K562 (cell line): ENCODE measurements at regions not wholly inside any gene's neighbourhood (a gene's known extent, or its start where the extent isn't known, plus 50 kb on each side); places are given as distances from the start of the nearest gene placed in this dataset.

Source experiments
- ATAC-seq: fragments of 200-7000 bp; cut with Tn5 transposase; 3 replicates; pipeline ENCODE4 v1.9.1; 2020; ENCODE audit warnings: moderate library complexity
- BruUV-seq: library from RNA; stranded (reverse); fragments of 400-500 nt; replicated peaks from 2 replicates; lab custom pipeline; 2021; lab: Mats Ljungman, UMichigan
- CTCF ChIA-PET: fragments of 300-600 bp; formaldehyde crosslinking; extraction: SDS; loops from one replicate; lab custom pipeline; 2021; ENCODE audit warnings: low intra/inter-chr PET ratio; lab: Yijun Ruan, JAX
- POLR2A ChIA-PET: fragments of 300-600, 350-650 bp; sonication (Branson Sonifier 250); formaldehyde crosslinking; extraction: SDS; loops from one replicate; lab custom pipeline; 2021; ENCODE audit warnings: antibody characterized with exemption, inconsistent platforms; lab: Yijun Ruan, JAX
- DNase-seq, 4 experiments: peaks; one replicate each; pipeline versions ENCODE4 v3.0.0 to v3.0.0-alpha.2; 2011 to 2018; ENCODE audit warnings: low spot score in 3 of 4, mixed read lengths in 3 of 4; ENCODE audit errors: extremely low read depth in 1 of 4
- FAIRE-seq: peaks from 2 replicates; lab custom pipeline; 2011; peaks lifted over from hg19 to GRCh38; lab: Jason Lieb, UNC
- H2AFZ ChIP-seq: 2 replicates; pipeline ENCODE4 v1.6.0; 2011; ENCODE audit warnings: low read depth, low read length, control low read depth, inconsistent platforms
- H3K27ac ChIP-seq: fragments of 200-600 bp; 3 replicates; pipeline ENCODE4 v1.8.0; 2011; ENCODE audit warnings: low read depth, mild to moderate bottlenecking, control low read depth, inconsistent platforms, low read length, moderate library complexity, mixed read lengths; ENCODE audit errors: extremely low read depth
- H3K27me3 ChIP-seq, 2 experiments: fragments of 300-600 bp in 1 of 2; 2 replicates in 1 of 2; 3 replicates in 1 of 2; pipeline versions ENCODE4 v1.6.0 to v1.8.0; 2011; ENCODE audit warnings: inconsistent platforms in 2 of 2, low read length in 2 of 2, mild to moderate bottlenecking in 1 of 2, mixed read lengths in 1 of 2, moderate library complexity in 1 of 2; ENCODE audit not compliant: control insufficient read depth in 2 of 2, insufficient read depth in 2 of 2
- H3K36me3 ChIP-seq: fragments of 300-600 bp; 3 replicates; pipeline ENCODE4 v1.8.0; 2011; ENCODE audit warnings: mild to moderate bottlenecking, low read length, inconsistent platforms; ENCODE audit not compliant: control insufficient read depth, insufficient read depth
- H3K4me1 ChIP-seq, 2 experiments: fragments of 200-600 bp in 1 of 2; replicated peaks in 1 of 2; 2 replicates in 1 of 2; 3 replicates in 1 of 2; pipeline versions ENCODE4 v1.5.1 to v1.8.0; 2011; ENCODE audit warnings: inconsistent platforms in 2 of 2, low read length in 2 of 2, mild to moderate bottlenecking in 1 of 2, mixed read lengths in 1 of 2, moderate library complexity in 1 of 2; ENCODE audit not compliant: control insufficient read depth in 2 of 2, insufficient read depth in 2 of 2
- H3K4me2 ChIP-seq: 2 replicates; pipeline ENCODE4 v1.6.1; 2011; ENCODE audit warnings: low read length, control low read depth, inconsistent platforms, mixed read lengths; ENCODE audit not compliant: insufficient read depth
- H3K4me3 ChIP-seq: fragments of 200-600 bp; sonication (generic), shearing (Covaris generic); 2 replicates; pipeline ENCODE4 v1.5.1; 2016; ENCODE audit warnings: control low read depth, inconsistent platforms
- H3K79me2 ChIP-seq: fragments of 200-600 bp; 3 replicates; pipeline ENCODE4 v1.8.0; 2011; ENCODE audit warnings: low read length, inconsistent platforms; ENCODE audit not compliant: control insufficient read depth, insufficient read depth
- H3K9ac ChIP-seq, 2 experiments: 2 replicates each; pipeline versions ENCODE4 v1.6.0 to v1.6.1; 2011; ENCODE audit warnings: low read depth in 2 of 2, low read length in 2 of 2, control low read depth in 1 of 2, inconsistent platforms in 1 of 2, mild to moderate bottlenecking in 1 of 2, mixed read lengths in 1 of 2; ENCODE audit not compliant: insufficient read depth in 1 of 2
- H3K9me1 ChIP-seq: one replicate; pipeline ENCODE4 v1.6.0; 2011; ENCODE audit warnings: inconsistent platforms, mild to moderate bottlenecking, low read length, moderate library complexity; ENCODE audit not compliant: control insufficient read depth, insufficient read depth
- H3K9me3 ChIP-seq: replicated peaks from 2 replicates; pipeline ENCODE4 v1.5.1; 2011; ENCODE audit warnings: low read depth, low read length, inconsistent platforms; ENCODE audit not compliant: control insufficient read depth, insufficient read depth
- H4K20me1 ChIP-seq: replicated peaks from 2 replicates; pipeline ENCODE4 v1.6.1; 2011; ENCODE audit warnings: low read length, inconsistent platforms, mixed read lengths; ENCODE audit not compliant: control insufficient read depth, insufficient read depth
- FOXK1 ChIP-seq: sonication (generic); formaldehyde crosslinking; IDR thresholded peaks from 2 replicates; pipeline ENCODE4 v1.8.0; 2022; ENCODE audit warnings: missing genetic modification reagents, mild to moderate bottlenecking, borderline replicate concordance
- MIER1 ChIP-seq: fragments of 450-650 bp; IDR thresholded peaks from 2 replicates; pipeline ENCODE4 v1.6.1; 2016; ENCODE audit warnings: antibody characterized with exemption, mild to moderate bottlenecking, low read depth
- RHOXF2B ChIP-seq: fragments of 250-450 bp; sonication (Bioruptor Pico); conservative IDR thresholded peaks from 2 replicates; pipeline ENCODE4 v1.5.1; 2021
- SMARCB1 ChIP-seq: IDR thresholded peaks from 2 replicates; pipeline ENCODE4 v1.6.1; 2011; ENCODE audit warnings: improper control_type of control experiment, low read depth; ENCODE audit not compliant: insufficient read length
- ZBTB8A ChIP-seq: fragments of 450-650 bp; IDR thresholded peaks from 2 replicates; pipeline ENCODE4 v1.6.1; 2018; ENCODE audit warnings: mild to moderate bottlenecking, moderate library complexity; ENCODE audit not compliant: partially characterized antibody
- ZNF165 ChIP-seq: fragments of 250-450 bp; sonication (Bioruptor Pico); IDR thresholded peaks from 2 replicates; pipeline ENCODE4 v1.4.0; 2020; ENCODE audit warnings: borderline replicate concordance
- WGBS: fragments of 100-300 bp; shearing (Covaris generic); methylation state at CpG from one replicate; pipeline ENCODE4 v1.1.6; 2016; ENCODE audit warnings: low coverage, mixed read lengths; ENCODE audit not compliant: insufficient coverage; ENCODE audit errors: missing lambda C conversion rate; 5-methylcytosine and 5-hydroxymethylcytosine counted together
- in situ Hi-C: fragments of 300-500 bp; cut with MboI; formaldehyde crosslinking; loops from 4 replicates; pipeline ENCODE4 v1.15.0; 2018; ENCODE audit warnings: inconsistent platforms, mixed read lengths
- intact Hi-C: fragments of 100-400 bp; cut with micrococcal nuclease; formaldehyde crosslinking; loops from 2 replicates; pipeline ENCODE4 v1.14.2; 2022
- TF ChIP-seq, protein P1 (sequence below): sonication (generic); IDR thresholded peaks from 2 replicates; pipeline ENCODE4 v1.6.1; 2016
- TF ChIP-seq, protein P2 (sequence below): fragments of 450-650 bp; formaldehyde crosslinking; IDR thresholded peaks from 2 replicates; pipeline ENCODE4 v1.4.0; 2022; ENCODE audit warnings: missing genetic modification characterization

DNA sequence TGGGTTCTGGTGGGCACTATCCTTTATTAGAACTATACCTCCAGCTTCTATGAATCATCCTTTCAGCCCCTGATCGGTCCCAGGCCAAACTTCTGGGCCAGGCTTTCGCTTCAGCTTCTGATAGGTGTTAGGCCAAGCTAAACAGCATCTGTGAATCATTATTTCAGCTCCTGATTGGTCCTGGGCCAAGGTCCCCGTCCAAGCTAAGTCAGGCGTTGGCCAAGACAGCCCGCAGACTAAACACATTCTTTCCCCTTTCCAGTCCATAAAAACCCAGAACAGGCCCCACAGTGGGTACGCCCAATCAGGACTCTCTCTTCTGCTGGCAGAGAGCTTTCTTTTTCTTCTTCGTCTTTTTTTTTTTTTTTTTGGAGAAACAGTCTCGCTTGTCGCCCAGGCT lies 1808.9 kb upstream of the SEL1L start:
- no peak for ATAC-seq
- no peaks in the 10 kb centered on the region for H3K36me3 ChIP-seq
- BruUV-seq = no TSS peak
- intact Hi-C loops = no loop called here
- POLR2A ChIA-PET = no interaction called here
- no peak overlapping the region for H2AFZ ChIP-seq
- no peak overlapping the region for H3K9ac ChIP-seq
- TF ChIP-seq ZBTB8A (no peak), MIER1 (no peak), ZNF165 (no peak), FOXK1 (no peak), RHOXF2B (CRISPR knock-in tag) (no peak), SMARCB1 (no peak)
- TF ChIP-seq, protein P1, sequence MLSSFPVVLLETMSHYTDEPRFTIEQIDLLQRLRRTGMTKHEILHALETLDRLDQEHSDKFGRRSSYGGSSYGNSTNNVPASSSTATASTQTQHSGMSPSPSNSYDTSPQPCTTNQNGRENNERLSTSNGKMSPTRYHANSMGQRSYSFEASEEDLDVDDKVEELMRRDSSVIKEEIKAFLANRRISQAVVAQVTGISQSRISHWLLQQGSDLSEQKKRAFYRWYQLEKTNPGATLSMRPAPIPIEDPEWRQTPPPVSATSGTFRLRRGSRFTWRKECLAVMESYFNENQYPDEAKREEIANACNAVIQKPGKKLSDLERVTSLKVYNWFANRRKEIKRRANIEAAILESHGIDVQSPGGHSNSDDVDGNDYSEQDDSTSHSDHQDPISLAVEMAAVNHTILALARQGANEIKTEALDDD = no peak
- TF ChIP-seq, protein P2, sequence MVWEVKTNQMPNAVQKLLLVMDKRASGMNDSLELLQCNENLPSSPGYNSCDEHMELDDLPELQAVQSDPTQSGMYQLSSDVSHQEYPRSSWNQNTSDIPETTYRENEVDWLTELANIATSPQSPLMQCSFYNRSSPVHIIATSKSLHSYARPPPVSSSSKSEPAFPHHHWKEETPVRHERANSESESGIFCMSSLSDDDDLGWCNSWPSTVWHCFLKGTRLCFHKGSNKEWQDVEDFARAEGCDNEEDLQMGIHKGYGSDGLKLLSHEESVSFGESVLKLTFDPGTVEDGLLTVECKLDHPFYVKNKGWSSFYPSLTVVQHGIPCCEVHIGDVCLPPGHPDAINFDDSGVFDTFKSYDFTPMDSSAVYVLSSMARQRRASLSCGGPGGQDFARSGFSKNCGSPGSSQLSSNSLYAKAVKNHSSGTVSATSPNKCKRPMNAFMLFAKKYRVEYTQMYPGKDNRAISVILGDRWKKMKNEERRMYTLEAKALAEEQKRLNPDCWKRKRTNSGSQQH = no peak
- TF ChIP-seq, all 486 proteins: peak for 0
- no peaks in the 10 kb centered on the region for H3K9me3 ChIP-seq
- no peak overlapping the region for H3K27ac ChIP-seq
- H4K20me1 ChIP-seq = no peaks in the 10 kb centered on the region
- H3K9me1 ChIP-seq = no peaks in the 10 kb centered on the region
- WGBS = 0% methylated on average over 2 of the region's 9 CpGs
- no peaks in the 10 kb centered on the region for H3K27me3 ChIP-seq
- no peak overlapping the region for H3K4me2 ChIP-seq
- H3K4me3 ChIP-seq = no peak overlapping the region
- in situ Hi-C loops = no loop called here
- no peaks in the 10 kb centered on the region for H3K79me2 ChIP-seq
- CTCF ChIA-PET = no interaction called here
- no peaks in the 10 kb centered on the region for H3K4me1 ChIP-seq
- FAIRE-seq (no peak), DNase-seq (no peak)
